A673 (cell line): ENCODE measurements at regions not wholly inside any gene's neighbourhood (a gene's known extent, or its start where the extent isn't known, plus 50 kb on each side); places are given as distances from the start of the nearest gene placed in this dataset.

Source experiments
- EZH2 ChIP-seq: fragments of 200-600 bp; sonication (generic); IDR thresholded peaks from 2 replicates; pipeline ENCODE4 v1.6.1; 2017; ENCODE audit warnings: borderline replicate concordance, low read depth, mild to moderate bottlenecking, mixed read lengths, antibody characterized with exemption, low read length; ENCODE audit not compliant: poor library complexity, severe bottlenecking
- TF ChIP-seq, protein P1 (sequence below): fragments of 300-800, 200-600 bp; sonication (generic); conservative IDR thresholded peaks from 2 replicates; pipeline ENCODE4 v1.5.1; 2017; ENCODE audit warnings: low read depth, mild to moderate bottlenecking, antibody characterized with exemption, low read length, moderate library complexity, mixed read lengths

DNA sequence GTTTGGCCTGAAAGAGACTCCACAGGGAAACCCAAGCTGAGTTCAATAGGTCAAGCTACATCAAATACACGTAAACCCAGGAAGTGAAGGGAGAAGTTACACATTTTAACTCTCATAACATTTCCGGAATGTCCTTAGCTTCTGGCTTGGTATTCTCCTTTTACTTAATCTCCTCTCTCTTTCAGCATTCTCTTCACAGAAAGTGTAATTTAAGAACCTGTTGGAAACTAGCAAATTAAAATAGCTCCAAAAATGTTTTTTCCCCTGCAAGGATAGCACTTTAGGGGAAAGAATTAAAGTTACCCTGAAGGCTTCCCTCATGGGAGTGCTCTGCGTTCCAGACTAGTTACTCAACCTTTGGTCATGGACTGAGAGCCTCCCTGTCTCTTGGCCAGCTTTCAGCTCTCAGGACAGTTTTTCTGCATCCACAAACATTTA lies 292.7 kb upstream of the TARS1 start:
- TF ChIP-seq EZH2, result no peak
- TF ChIP-seq, protein P1, sequence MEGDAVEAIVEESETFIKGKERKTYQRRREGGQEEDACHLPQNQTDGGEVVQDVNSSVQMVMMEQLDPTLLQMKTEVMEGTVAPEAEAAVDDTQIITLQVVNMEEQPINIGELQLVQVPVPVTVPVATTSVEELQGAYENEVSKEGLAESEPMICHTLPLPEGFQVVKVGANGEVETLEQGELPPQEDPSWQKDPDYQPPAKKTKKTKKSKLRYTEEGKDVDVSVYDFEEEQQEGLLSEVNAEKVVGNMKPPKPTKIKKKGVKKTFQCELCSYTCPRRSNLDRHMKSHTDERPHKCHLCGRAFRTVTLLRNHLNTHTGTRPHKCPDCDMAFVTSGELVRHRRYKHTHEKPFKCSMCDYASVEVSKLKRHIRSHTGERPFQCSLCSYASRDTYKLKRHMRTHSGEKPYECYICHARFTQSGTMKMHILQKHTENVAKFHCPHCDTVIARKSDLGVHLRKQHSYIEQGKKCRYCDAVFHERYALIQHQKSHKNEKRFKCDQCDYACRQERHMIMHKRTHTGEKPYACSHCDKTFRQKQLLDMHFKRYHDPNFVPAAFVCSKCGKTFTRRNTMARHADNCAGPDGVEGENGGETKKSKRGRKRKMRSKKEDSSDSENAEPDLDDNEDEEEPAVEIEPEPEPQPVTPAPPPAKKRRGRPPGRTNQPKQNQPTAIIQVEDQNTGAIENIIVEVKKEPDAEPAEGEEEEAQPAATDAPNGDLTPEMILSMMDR, result no peak
